ENCODE measurements at regions not wholly inside any gene's neighbourhood (a gene's known extent, or its start where the extent isn't known, plus 50 kb on each side); places are given as distances from the start of the nearest gene placed in this dataset.
A peak's percentile ranks its signal among the peaks of the same experiment; 100 is the strongest.
"Not testable (repeated sequence)": the region's sequence is repeated elsewhere in the genome, so short reads cannot be mapped to it uniquely, and the experiment has no call there.

DNA sequence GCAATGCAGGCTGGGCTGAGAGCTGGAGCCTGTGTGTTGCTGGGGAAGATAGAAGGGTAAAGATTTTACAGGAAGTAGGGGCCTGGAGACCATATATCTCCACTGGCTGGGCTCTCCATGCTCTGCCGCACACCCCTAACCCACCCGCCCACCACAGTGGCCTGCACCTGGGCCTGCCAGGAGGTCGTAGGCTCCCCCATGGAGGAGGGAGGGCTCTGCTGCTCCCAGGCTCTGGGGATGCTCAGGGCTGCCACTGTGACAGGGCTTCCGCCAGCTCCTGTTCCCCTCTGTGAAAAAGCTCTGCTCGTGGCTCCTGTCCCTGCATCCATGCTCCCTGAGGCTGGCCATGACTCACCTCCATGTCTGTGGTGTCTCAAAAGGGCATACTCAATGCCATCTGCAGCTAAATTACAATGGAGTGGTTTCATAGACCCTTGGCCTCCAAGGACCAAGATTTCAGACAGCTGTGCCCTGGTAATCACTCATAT is 106.0 kb downstream of the CXCL12 start:
- DNase-seq (ENCODE audit: low read depth, low spot score) = no peak

GRCh38 chr10:44268435-44268948 is 116.4 kb downstream of the CXCL12 start:
- DNase-seq (ENCODE audit: low read depth, low spot score) = not testable (repeated sequence)

DNA sequence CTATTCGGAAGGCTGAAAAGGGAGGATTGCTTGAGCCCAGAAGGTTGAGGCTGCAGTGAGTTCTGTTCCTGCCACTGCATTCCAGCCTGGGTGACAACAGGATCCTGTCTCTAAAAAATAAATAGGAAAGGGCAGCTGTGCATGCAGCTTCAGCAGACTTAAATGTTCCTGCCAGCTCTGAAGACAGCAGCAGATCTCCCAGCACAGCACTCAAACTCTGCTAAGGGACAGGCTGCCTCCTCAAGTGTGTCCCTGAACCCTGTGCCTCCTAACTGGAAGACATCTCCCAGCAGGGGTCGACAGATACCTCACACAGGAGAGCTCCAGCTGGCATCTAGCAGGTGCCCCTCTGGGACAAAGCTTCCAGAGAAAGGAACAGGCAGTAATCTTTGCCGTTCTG is 117.9 kb downstream of the CXCL12 start:
- no peak for DNase-seq (ENCODE audit: low read depth, low spot score)

DNA sequence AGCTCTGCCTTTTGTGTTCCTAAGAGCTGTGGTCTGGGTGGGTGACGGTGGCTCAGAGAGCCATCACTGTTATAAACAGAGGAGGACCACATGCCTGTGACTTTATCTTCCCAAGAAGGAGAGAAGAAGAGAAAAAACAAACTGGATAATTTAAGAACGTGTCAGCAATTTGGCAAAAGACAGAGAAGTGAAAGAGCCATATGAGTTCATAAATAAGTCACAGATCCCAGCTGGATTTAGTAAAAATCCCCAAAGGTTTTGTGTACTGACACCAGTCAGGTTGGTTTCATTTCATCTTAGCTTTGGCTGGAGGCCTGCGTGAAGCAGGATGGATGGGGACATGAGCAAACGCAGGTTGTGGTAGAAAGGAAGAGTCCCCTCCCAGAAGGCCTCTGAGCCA is 120.7 kb downstream of the CXCL12 start:
- no peak for DNase-seq (ENCODE audit: low read depth, low spot score)

DNA sequence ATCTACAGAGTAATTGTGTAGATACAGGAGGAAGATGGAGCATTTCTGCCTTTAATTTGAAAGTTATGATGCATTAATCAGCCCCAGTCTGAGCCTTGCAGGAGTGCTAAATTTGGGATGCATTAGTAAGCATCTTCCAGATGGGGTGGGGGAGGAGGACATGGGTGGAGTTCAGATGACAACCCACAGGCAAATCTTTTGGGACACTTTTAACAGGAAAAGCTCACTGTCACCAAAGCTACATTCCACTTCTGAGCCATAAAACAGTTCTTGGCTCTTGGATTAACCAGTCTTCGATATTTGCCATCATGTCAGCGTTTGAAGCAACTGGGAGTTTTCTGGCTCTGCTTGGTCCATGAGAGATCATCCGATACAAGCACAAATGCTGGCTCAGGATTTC is 121.1 kb downstream of the CXCL12 start:
- no peak for DNase-seq (ENCODE audit: low read depth, low spot score)

- no peak for DNase-seq (ENCODE audit: low read depth, low spot score)
Observed at GRCh38 chr10:44262551-44263251, 122.2 kb downstream of the CXCL12 start.

GRCh38 chr10:44261710-44262455 is 123.0 kb downstream of the CXCL12 start:
- no peak for DNase-seq (ENCODE audit: low read depth, low spot score)

GRCh38 chr10:44261296-44261695 is 123.6 kb downstream of the CXCL12 start:
- DNase-seq (ENCODE audit: low read depth, low spot score) = no peak

DNA sequence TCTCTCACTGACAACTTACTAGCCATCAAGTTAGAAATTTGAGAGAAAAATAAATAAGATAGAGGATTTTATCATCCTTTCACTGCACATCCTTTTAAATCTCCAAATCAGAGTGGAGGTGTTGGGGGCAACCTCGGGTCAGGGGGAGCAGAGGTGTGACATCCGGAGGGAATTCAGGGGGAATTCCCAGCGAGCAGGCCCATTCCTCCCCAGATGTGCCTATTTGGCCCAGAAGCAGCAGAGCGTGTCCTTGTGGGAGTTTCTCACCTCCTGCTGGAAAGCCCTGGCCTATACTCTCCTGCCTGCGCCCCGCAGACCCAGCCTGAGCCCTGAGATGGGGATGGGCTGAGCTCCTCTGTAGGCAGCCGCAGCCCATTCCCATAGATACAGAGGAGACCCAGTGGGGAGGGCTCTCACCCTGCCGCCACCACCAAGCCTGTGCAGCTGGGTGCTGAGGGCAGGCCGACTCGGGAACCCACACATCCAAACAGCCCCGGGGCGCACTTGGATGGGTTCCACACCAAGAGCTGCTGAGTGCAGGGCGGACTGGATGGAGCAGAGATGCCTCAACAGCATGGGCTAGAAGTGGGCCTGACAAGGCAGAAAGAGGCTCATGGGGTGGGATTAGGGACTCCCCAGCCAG is 124.5 kb downstream of the CXCL12 start:
- no peak for DNase-seq (ENCODE audit: low read depth, low spot score)

DNA sequence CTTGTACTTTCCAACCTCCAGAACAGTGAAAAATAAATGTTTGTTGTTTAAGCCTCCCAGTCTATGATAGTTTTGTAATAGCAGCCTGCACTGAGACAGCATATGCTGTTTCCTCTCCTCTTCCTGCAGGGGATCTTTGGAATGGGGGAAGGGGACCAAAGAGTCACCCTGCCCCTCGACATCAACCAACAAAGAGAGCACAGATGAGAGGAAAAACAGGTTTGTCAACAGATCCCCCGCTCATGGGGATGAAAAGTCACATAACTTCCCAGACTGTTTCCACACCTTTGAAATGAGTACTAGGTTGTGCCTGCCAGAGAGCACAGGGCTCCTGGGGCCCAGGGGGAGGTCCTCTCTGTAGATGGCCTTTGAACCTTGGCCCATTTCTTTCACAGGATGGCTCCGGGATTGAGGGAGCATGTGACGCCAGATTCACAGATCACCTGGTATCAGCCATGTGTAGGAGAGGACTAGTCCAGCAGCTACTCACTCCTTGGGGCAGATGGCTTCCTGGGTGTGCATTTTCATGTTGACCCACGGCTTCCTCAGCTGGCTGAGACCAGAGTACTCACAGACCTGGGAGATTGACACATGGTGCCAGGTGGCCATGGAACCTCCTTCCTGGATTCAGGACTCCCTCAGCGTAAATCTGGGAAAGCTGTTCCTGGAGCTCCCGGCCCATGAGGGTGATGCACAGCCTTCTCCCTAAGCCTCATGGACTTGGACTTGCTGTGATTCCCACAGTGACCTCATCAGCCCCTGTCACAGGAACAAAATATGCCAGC is 125.6 kb downstream of the CXCL12 start:
- no peak for DNase-seq (ENCODE audit: low read depth, low spot score)

DNA sequence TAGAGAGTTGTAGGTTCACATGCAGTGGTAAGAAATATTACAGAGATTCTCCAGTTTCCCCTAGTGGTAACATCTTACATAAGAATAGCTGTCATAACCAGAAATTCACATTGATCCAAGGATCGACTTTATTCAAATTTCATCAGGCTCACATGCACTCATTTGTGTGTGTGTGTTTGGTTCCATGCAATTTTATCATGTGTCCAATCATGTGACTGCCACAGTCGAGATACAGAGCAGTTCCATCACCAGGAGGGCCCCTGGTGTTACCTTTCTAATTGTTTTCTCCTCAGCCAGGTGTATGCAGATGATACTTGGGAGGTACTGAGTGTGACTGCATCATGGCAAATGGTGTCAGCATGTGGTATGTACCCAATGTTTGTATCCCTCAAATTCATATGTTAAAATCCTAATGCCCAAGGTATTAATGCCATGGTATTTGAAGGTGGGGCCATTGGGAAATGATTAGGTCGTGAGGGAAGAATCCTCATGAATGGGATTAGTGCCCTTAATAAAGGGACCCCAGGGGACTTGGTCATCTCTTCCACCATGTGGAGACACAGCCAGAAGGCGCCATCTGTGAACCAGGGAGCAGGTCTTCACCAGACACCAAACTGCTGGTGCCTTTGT is 126.3 kb downstream of the CXCL12 start:
- DNase-seq (ENCODE audit: low read depth, low spot score) = no peak

GRCh38 chr10:44258019-44258418 is 126.9 kb downstream of the CXCL12 start:
- no peak for DNase-seq (ENCODE audit: low read depth, low spot score)

GRCh38 chr10:44253769-44254462 is 131.0 kb downstream of the CXCL12 start:
- peak; percentile 26 for DNase-seq (ENCODE audit: low read depth, low spot score)

GRCh38 chr10:44252631-44253030 is 132.3 kb downstream of the CXCL12 start:
- DNase-seq (ENCODE audit: low read depth, low spot score) = not testable (repeated sequence)

DNA sequence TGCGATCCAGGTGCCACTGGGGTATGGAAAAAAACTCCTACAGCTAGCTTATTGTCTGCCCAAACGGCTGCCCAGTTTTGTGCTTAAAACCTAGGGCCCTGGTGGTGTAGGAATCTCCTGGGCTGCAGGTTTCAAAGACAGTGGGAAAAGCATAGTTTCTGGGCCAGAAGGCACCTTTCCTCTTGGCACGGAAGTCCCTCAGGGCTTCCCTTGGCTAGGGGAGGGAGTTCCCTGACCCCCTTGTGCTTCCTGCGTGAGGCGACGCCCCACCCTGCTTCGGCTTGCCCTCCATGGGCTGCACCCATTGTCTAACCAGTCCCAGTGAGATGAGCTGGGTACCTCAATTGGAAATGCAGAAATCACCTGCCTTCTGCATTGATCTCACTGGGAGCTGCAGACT is 135.0 kb downstream of the CXCL12 start:
- DNase-seq (ENCODE audit: low read depth, low spot score) = not testable (repeated sequence)

DNA sequence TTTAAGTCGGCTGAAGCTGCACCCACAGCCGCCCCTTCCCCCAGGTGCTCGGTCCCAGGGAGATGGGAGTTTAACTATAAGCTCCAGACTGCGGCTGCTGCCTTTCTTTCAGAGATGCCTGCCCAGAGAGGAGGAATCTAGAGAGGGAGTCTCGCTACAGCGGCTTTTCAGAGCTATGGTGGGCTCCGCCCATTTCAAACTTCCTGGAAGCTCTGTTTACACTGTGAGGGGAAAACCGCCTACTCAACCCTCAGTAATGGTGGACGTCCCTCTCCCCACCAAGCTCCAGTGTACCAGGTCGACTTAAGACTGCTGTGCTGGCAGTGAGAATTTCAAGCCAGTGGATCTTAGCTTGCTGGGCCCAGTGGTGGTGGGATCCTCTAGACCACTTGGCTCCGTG is 135.4 kb downstream of the CXCL12 start:
- DNase-seq (ENCODE audit: low read depth, low spot score) = no peak

- DNase-seq (ENCODE audit: low read depth, low spot score) = not testable (repeated sequence)
Observed at GRCh38 chr10:44246700-44247099, 138.2 kb downstream of the CXCL12 start.

- DNase-seq (ENCODE audit: low read depth, low spot score) = not testable (repeated sequence)
Observed at GRCh38 chr10:44246287-44246686, 138.6 kb downstream of the CXCL12 start.

- DNase-seq (ENCODE audit: low read depth, low spot score) = no peak
Observed at GRCh38 chr10:44245601-44245938, 139.3 kb downstream of the CXCL12 start.
